ENCODE measurements at regions not wholly inside any gene's neighbourhood (a gene's known extent, or its start where the extent isn't known, plus 50 kb on each side); places are given as distances from the start of the nearest gene placed in this dataset.

DNA sequence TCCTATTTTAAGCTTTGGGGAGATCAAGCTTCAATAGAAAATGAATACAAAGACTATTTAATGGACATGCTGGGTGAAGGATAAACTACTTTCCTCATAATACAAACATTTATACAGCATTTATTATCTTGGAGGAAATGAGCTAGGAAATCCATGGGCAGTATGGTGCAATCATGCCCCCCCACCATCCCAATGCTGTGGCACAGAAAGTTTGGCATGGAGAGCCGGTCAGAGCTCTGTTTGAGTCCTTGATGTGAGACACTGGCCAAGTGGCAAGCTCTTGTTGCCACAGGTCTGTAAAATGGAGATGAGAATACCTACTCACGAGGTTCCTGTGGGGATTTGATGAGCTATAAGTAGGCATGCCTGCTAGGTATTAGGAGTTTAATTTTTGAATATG, 120.6 kb downstream of the MAB21L3 start:
- no peak for TF ChIP-seq YY1 (IDR thresholded peaks at IDR 0.05; ENCODE audit: insufficient read depth, insufficient read length)
- TF ChIP-seq ZNF274 (IDR thresholded peaks at IDR 0.05; ENCODE audit: low read depth, low read length): no peak
- no peak for TF ChIP-seq SUZ12 (IDR thresholded peaks at IDR 0.05; ENCODE audit: extremely low read depth, insufficient read depth, insufficient read length)

All from NT2/D1 (cell line).